GM21723 (cell line): ENCODE measurements at regions not wholly inside any gene's neighbourhood (a gene's known extent, or its start where the extent isn't known, plus 50 kb on each side); places are given as distances from the start of the nearest gene placed in this dataset.

Source experiments
- ATAC-seq: cut with Tn5 transposase; IDR thresholded peaks from one replicate; pipeline ENCODE4 v1.9.1; 2021; ENCODE audit warnings: mild to moderate bottlenecking, moderate library complexity; ENCODE audit not compliant: unreplicated experiment

- no peak for ATAC-seq
Measured at GRCh38 chr14:99098199-99098598, 173.8 kb downstream of the BCL11B start.

GRCh38 chr14:99099051-99099787, 172.8 kb downstream of the BCL11B start:
- no peak for ATAC-seq

GRCh38 chr14:99100497-99101270, 171.3 kb downstream of the BCL11B start:
- no peak for ATAC-seq

- no peak for ATAC-seq
Measured at GRCh38 chr14:99101855-99102461, 170.0 kb downstream of the BCL11B start.

GRCh38 chr14:99116741-99117295, 155.2 kb downstream of the BCL11B start:
- ATAC-seq, result no peak

GRCh38 chr14:99117671-99118045, 154.3 kb downstream of the BCL11B start:
- ATAC-seq, result no peak

- no peak for ATAC-seq
Measured at GRCh38 chr14:99118046-99118721, 153.8 kb downstream of the BCL11B start.

- no peak for ATAC-seq
Measured at GRCh38 chr14:99118946-99119345, 153.1 kb downstream of the BCL11B start.
